HL-60 (cell line): ENCODE measurements at regions not wholly inside any gene's neighbourhood (a gene's known extent, or its start where the extent isn't known, plus 50 kb on each side); places are given as distances from the start of the nearest gene placed in this dataset.

Source experiments
- DNase-seq, 2 experiments: peaks; one replicate each; pipeline ENCODE4 v3.0.0-alpha.2; 2010 to 2020; ENCODE audit warnings: low read depth in 1 of 2, low spot score in 1 of 2
- H3K27ac ChIP-seq: fragments of 250-450 bp; sonication (Bioruptor Pico); replicated peaks from 2 replicates; pipeline ENCODE4 v1.5.1; 2020; ENCODE audit warnings: mild to moderate bottlenecking, moderate library complexity
- H3K27me3 ChIP-seq: fragments of 250-450 bp; sonication (Bioruptor Pico); 2 replicates; pipeline ENCODE4 v1.5.1; 2021; ENCODE audit warnings: mild to moderate bottlenecking, moderate library complexity; ENCODE audit not compliant: insufficient read depth, poor library complexity, severe bottlenecking
- H3K4me3 ChIP-seq: replicated peaks from 2 replicates; pipeline ENCODE4 v1.5.1; 2011; ENCODE audit warnings: mild to moderate bottlenecking, control low read depth, low read length; ENCODE audit not compliant: insufficient read depth
- GABPA ChIP-seq: IDR thresholded peaks from 2 replicates; pipeline ENCODE4 v1.6.1; 2012; ENCODE audit warnings: low read depth
- POLR2AphosphoS5 ChIP-seq: IDR thresholded peaks from 2 replicates; pipeline ENCODE4 v1.6.1; 2012; ENCODE audit warnings: low read depth
- SPI1 ChIP-seq: IDR thresholded peaks from 2 replicates; pipeline ENCODE4 v1.6.1; 2012; ENCODE audit warnings: low read depth, mild to moderate bottlenecking, borderline replicate concordance
- TF ChIP-seq, protein P1 (sequence below): IDR thresholded peaks from 2 replicates; pipeline ENCODE4 v1.6.1; 2012; ENCODE audit warnings: low read depth; ENCODE audit not compliant: insufficient replicate concordance
- TF ChIP-seq, protein P2 (sequence below): IDR thresholded peaks from one replicate; pipeline ENCODE4 v1.5.1; 2011; ENCODE audit warnings: low read length, control low read depth, inconsistent platforms; ENCODE audit not compliant: insufficient read depth

DNA sequence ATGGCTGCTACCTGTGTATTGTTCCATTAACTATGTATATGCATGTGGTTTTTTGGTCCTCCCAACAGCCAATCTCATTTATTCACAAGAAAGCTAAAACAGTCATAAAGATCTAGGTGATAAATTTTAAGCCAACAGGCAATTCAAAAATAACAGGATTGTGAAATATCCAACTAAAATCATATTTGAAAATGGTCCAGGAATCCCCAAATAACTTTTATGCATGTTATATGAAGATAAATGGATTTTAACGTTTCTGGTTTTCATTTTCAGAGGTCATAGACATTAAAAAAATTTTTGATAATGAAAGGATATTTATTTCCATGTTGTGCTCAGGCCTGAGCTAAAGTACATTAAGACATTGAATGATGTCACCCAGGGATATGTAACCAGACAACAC lies 96.8 kb upstream of the JAZF1 start:
- no peaks in the 10 kb centered on the region for H3K27me3 ChIP-seq
- TF ChIP-seq GABPA (no peak), SPI1 (no peak), POLR2AphosphoS5 (no peak)
- TF ChIP-seq, protein P1, sequence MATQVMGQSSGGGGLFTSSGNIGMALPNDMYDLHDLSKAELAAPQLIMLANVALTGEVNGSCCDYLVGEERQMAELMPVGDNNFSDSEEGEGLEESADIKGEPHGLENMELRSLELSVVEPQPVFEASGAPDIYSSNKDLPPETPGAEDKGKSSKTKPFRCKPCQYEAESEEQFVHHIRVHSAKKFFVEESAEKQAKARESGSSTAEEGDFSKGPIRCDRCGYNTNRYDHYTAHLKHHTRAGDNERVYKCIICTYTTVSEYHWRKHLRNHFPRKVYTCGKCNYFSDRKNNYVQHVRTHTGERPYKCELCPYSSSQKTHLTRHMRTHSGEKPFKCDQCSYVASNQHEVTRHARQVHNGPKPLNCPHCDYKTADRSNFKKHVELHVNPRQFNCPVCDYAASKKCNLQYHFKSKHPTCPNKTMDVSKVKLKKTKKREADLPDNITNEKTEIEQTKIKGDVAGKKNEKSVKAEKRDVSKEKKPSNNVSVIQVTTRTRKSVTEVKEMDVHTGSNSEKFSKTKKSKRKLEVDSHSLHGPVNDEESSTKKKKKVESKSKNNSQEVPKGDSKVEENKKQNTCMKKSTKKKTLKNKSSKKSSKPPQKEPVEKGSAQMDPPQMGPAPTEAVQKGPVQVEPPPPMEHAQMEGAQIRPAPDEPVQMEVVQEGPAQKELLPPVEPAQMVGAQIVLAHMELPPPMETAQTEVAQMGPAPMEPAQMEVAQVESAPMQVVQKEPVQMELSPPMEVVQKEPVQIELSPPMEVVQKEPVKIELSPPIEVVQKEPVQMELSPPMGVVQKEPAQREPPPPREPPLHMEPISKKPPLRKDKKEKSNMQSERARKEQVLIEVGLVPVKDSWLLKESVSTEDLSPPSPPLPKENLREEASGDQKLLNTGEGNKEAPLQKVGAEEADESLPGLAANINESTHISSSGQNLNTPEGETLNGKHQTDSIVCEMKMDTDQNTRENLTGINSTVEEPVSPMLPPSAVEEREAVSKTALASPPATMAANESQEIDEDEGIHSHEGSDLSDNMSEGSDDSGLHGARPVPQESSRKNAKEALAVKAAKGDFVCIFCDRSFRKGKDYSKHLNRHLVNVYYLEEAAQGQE = no peak
- TF ChIP-seq, protein P2, sequence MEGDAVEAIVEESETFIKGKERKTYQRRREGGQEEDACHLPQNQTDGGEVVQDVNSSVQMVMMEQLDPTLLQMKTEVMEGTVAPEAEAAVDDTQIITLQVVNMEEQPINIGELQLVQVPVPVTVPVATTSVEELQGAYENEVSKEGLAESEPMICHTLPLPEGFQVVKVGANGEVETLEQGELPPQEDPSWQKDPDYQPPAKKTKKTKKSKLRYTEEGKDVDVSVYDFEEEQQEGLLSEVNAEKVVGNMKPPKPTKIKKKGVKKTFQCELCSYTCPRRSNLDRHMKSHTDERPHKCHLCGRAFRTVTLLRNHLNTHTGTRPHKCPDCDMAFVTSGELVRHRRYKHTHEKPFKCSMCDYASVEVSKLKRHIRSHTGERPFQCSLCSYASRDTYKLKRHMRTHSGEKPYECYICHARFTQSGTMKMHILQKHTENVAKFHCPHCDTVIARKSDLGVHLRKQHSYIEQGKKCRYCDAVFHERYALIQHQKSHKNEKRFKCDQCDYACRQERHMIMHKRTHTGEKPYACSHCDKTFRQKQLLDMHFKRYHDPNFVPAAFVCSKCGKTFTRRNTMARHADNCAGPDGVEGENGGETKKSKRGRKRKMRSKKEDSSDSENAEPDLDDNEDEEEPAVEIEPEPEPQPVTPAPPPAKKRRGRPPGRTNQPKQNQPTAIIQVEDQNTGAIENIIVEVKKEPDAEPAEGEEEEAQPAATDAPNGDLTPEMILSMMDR = no peak
- no peak overlapping the region for H3K27ac ChIP-seq
- H3K4me3 ChIP-seq = no peak overlapping the region
- no peak for DNase-seq

DNA sequence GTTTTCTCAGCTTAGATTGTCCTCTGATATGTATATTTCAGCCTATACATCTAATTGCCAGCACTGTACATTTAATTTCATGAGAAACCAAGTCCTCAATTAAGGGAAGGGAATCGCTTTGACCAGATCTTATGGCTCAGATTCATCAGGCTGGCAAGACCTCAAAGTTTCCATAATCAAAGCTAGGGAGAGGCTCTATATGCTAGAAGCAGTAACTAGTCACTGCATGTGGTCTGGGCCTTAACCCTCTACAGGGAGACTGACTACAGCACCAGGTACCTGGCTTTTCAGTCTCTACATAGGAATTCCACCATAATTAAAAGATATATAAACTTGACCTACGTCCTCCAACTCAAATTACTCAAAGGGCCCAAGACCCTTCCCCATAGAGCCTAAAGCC lies 97.4 kb upstream of the JAZF1 start:
- H3K4me3 ChIP-seq = no peak overlapping the region
- DNase-seq = no peak
- no peaks in the 10 kb centered on the region for H3K27me3 ChIP-seq
- no peak overlapping the region for H3K27ac ChIP-seq
- TF ChIP-seq, protein P1 = no peak
- TF ChIP-seq SPI1 = no peak

DNA sequence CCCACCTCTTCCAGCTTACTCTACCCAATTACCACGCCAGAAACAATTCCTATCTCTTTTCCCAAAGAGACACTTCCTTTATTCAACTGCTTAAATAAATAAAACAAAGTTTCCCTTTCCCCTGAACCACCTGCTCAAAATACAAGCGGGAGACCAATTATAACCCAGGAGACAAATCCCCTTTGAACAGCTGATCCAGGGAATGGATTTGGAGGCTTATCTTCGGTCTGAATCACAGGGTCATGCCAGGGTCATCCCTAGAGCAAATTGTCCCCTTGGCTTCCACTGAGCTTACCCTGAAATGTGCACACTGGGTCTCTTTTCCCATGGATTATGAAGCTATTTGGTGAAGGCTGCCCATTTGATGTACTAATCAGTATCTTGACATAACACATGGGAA lies 99.9 kb upstream of the JAZF1 start:
- DNase-seq = no peak
- H3K27ac ChIP-seq = no peak overlapping the region
- no peak for TF ChIP-seq POLR2AphosphoS5
- no peak for TF ChIP-seq SPI1
- H3K27me3 ChIP-seq = no peaks in the 10 kb centered on the region
- H3K4me3 ChIP-seq = no peak overlapping the region

DNA sequence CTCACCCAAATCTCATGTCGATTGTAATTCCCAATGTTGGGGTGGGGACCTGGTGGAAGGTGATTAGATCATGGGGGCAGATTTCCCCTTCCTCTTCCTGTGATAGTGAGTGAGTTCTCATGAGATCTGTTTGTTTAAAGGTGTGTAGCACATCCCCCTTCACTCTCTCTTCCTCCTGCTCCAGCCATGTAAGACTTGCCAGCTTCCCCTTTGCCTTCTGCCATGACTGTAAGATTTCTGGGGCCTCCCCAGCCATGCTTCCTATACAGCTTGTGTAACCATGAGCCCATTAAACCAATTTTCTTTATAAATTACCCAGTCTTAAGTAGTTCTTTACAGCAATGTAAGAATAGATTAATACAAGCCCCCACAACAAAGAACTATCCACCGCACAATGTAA lies 109.9 kb upstream of the JAZF1 start:
- TF ChIP-seq, protein P2 = no peak
- TF ChIP-seq SPI1 (no peak), POLR2AphosphoS5 (no peak), GABPA (no peak)
- TF ChIP-seq, protein P1 = no peak
- H3K4me3 ChIP-seq = no peak overlapping the region
- H3K27me3 ChIP-seq = no peaks in the 10 kb centered on the region
- peak in 1 of 2 experiments; percentile 48 for DNase-seq
- no peak overlapping the region for H3K27ac ChIP-seq
